GM12873 (cell line): ENCODE measurements at regions not wholly inside any gene's neighbourhood (a gene's known extent, or its start where the extent isn't known, plus 50 kb on each side); places are given as distances from the start of the nearest gene placed in this dataset.

Experiments
- CTCF ChIP-seq: IDR thresholded peaks from 2 replicates; pipeline ENCODE4 v1.5.1; 2012; ENCODE audit warnings: low read depth, mild to moderate bottlenecking, moderate library complexity, low read length, control low read depth; ENCODE audit not compliant: insufficient read depth; ENCODE audit errors: missing control alignments

DNA sequence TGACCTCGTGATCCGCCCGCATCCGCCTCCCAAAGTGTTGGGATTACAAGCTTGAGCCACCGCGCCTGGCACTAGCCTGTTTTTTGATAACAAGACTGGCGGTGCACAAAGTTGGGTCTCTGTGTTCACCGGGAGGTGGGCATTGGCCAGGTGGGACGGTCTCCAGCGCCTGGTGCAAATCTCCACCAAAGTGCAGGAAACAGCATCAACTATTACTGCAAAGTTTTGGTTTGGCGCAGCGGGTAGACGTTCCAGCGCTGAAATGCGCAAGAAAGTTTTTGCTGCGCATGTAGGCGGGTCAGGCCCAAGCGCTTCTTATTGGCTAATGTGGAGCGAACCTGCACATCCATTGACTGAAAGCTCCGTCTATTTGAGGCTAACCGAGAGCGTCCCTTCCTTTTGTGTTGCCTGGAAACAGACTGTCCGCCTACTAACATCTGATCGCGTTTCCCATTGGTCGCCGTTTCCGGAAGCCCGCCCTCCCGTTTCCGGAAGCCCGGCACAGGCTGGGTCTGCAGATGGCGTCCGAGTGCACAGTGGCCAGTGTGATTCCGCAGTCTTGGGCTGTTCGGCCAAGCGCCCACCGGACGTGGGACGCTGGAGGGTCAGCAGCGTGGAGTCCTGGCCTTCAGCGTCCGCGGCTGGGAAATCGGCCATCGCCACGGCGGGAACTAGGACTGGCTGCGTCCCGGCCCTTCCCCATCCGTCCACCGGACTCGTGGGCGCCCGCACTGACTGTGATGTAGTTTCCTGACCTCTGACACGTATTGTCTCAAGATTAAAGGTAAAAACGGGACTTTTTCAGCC is 53.3 kb upstream of the ZNF527 start:
- peak; percentile 39 for TF ChIP-seq CTCF
